Activated naive CD4-positive, alpha-beta T cell treated with anti-CD3 and anti-CD28 coated beads, Interleukin-2, amount 10 ng/mL, durations not matched to agents 7 days and 5 days (primary cell): ENCODE measurements at regions not wholly inside any gene's neighbourhood (a gene's known extent, or its start where the extent isn't known, plus 50 kb on each side); places are given as distances from the start of the nearest gene placed in this dataset.

Experiments
- CTCF ChIA-PET: fragments of 350-600 bp; sonication (Branson Sonifier 250); formaldehyde crosslinking; loops from one replicate; lab custom pipeline; 2021; ENCODE audit warnings: antibody characterized with exemption; lab: Charles Lee
- DNase-seq: peaks from one replicate; pipeline ENCODE4 v3.0.0-alpha.2; 2020
- H3K27ac Mint-ChIP-seq: one replicate; pipeline ENCODE4 v1.8.0; 2021; ENCODE audit warnings: mild to moderate bottlenecking, moderate library complexity, mixed read lengths
- H3K27me3 Mint-ChIP-seq: one replicate; pipeline ENCODE4 v1.8.0; 2021; ENCODE audit warnings: mild to moderate bottlenecking, mixed read lengths
- H3K36me3 Mint-ChIP-seq: one replicate; pipeline ENCODE4 v1.8.0; 2021; ENCODE audit warnings: mixed read lengths
- H3K4me1 Mint-ChIP-seq: one replicate; pipeline ENCODE4 v1.8.0; 2021; ENCODE audit warnings: mixed read lengths
- H3K4me3 Mint-ChIP-seq: one replicate; pipeline ENCODE4 v1.8.0; 2021; ENCODE audit warnings: mild to moderate bottlenecking, moderate library complexity, mixed read lengths
- H3K9me3 Mint-ChIP-seq: one replicate; pipeline ENCODE4 v1.8.0; 2021; ENCODE audit warnings: mixed read lengths

DNA sequence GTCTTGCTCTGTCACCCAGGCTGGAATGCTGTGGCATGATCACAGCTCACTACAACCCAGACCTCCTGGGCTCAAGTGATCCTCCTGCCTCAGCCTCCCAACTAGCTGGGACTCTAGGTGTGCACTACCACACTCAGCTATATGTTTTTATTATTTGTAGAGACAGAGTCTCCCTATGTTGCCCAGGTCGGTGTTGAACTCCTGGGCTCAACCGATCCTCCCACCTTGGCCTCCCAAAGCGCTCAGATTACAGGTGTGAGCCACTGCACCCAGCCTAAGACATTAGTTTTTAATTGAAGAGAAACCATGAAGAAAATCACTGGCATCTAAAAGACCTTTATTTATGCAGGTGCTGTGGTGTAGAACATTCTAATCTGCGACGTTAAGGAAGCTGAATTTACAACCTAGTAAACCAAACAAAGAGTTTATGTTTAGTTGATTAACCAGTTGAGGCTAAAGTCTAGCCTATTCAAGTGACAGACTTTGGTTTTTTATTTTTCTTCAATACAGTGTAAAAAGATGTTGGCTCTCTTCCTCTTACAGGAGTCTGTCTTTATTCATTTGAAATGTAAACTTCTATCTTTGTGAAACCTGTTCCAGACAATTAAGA lies 52.5 kb upstream of the NBL1 start:
- DNase-seq = no peak
- H3K27me3 Mint-ChIP-seq = peaks cover 30% of the 10 kb centered on the region
- H3K9me3 Mint-ChIP-seq = no peaks in the 10 kb centered on the region
- H3K27ac Mint-ChIP-seq = no peak overlapping the region
- no peaks in the 10 kb centered on the region for H3K36me3 Mint-ChIP-seq
- no peak overlapping the region for H3K4me3 Mint-ChIP-seq
- CTCF ChIA-PET = interaction anchor here (0.7 to 2.2 kb wide), 3 partner anchors 10 to 152 kb away, joined by 3 to 7 read pairs (median 6); no protein-coding TSS in a partner anchor
- peaks cover 8% of the 10 kb centered on the region for H3K4me1 Mint-ChIP-seq

DNA sequence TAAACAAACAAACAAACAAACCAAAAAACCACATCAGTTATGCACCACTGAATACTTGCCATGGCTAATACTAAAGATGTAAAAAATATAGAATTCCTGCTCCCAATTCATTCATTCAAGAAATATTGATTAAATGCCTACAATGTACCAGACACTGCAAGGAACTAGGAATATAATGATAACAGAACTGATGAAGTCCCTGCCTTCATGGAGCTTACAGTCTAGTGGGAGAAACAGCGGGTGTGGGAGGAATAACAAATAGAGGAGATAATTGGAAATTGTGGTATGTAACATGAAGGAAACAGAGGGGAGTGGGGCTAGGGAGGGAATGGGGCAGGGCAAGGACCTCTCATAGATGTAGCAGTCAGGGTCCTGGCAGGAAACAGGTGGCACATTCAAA lies 58.6 kb upstream of the NBL1 start:
- Mint-ChIP-seq H3K27ac (no peak overlapping the region), H3K36me3 (no peaks in the 10 kb centered on the region), H3K9me3 (no peaks in the 10 kb centered on the region), H3K4me1 (peaks cover 17% of the 10 kb centered on the region), H3K4me3 (no peak overlapping the region), H3K27me3 (peaks cover 22% of the 10 kb centered on the region)
- CTCF ChIA-PET = no interaction called here
- DNase-seq = no peak

DNA sequence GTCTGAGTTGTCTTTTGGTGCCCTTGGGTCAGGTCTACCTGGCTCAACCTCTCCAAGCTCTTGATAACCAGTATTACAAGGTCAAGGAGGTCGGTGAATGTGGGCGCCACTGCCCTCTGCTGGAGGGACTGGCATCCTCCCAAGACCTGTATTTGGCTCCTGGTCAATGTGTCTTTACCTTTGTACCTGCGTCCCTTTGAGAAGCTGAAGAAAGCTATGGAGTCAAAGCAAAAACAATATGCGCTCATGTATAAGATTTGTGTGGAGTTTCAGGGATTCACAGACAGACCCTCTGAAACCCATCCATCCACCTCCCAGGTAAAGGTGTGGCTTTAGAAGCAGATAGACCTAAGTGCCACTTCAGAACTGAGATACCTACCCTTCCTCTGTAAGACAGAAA lies 61.8 kb upstream of the NBL1 start:
- no peaks in the 10 kb centered on the region for H3K9me3 Mint-ChIP-seq
- peak; percentile 83 for DNase-seq
- H3K27me3 Mint-ChIP-seq = peaks cover 24% of the 10 kb centered on the region
- no peak overlapping the region for H3K27ac Mint-ChIP-seq
- H3K4me1 Mint-ChIP-seq = peaks cover 17% of the 10 kb centered on the region
- H3K4me3 Mint-ChIP-seq = no peak overlapping the region
- H3K36me3 Mint-ChIP-seq = no peaks in the 10 kb centered on the region
- CTCF ChIA-PET = interaction anchor here (0.6 to 4.0 kb wide), 32 partner anchors 9 to 241 kb away, joined by 3 to 36 read pairs (median 5); a partner anchor contains a TSS

DNA sequence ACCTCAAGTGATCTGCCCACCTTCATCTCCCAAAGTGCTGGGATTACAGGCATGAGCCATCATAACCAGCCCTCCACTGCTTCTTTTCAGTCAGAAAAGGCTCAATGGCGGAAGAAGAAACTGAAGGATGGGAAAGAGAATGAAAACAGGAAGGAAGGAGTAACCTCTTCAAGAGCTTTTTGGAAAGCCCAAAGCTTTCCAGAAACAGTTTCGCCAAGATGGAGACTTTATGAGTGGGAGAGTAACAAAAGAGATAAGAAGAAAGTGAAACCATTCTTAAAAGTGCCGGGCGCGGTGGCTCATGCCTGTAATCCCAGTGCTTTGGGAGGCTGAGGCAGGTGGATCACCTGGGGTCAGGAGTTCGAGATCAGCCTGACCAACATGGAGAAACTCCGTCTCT lies 62.7 kb upstream of the NBL1 start:
- Mint-ChIP-seq H3K4me3 (no peak overlapping the region), H3K27ac (no peak overlapping the region), H3K4me1 (peaks cover 17% of the 10 kb centered on the region), H3K36me3 (no peaks in the 10 kb centered on the region), H3K9me3 (no peaks in the 10 kb centered on the region), H3K27me3 (peaks cover 31% of the 10 kb centered on the region)
- DNase-seq = no peak
- CTCF ChIA-PET = interaction anchor here (1.0 to 4.0 kb wide), 21 partner anchors 9 to 240 kb away, joined by 3 to 36 read pairs (median 5); a partner anchor contains a TSS

DNA sequence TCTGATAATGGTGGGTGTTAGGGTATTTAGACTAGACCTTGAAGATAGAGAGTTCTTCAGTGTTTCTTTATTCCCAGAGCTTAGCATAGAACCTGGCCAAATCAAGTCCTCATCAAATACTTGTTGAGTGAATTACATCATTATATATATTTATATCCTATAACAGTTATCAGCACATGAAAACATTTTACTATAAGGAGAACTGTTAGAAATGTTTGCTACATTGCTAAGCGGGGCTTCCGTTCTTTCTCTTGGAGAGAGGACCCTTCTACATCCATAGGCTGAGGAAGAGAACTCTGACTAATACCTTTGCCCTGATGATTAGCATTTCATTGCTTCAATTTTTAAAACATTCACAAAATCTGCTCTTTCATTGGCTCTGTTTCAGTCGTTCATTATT lies 66.5 kb upstream of the NBL1 start:
- Mint-ChIP-seq H3K4me1 (peaks cover 14% of the 10 kb centered on the region), H3K9me3 (no peaks in the 10 kb centered on the region), H3K36me3 (no peaks in the 10 kb centered on the region), H3K27me3 (peaks cover 22% of the 10 kb centered on the region), H3K4me3 (no peak overlapping the region), H3K27ac (no peak overlapping the region)
- DNase-seq = no peak
- CTCF ChIA-PET = no interaction called here

DNA sequence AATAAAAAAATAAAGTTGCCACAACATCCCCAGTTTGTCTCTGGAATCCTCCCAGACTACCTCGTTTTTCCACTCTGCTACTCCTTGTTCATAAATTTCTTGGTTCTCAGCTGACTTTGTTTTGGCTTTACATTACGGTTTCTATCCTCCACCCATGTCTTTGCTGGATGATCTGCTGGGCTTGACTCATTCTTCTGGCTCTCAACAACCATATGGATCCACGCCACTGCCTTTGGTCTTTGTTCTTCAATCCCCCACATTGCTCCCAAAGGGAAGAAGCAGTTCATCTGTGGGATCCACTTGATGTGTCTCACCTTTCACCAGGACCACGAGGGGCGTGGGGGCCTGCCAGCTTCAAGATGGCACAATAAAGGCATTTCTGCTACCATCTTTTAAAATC lies 67.1 kb upstream of the NBL1 start:
- peaks cover 9% of the 10 kb centered on the region for H3K4me1 Mint-ChIP-seq
- no peak for DNase-seq
- H3K9me3 Mint-ChIP-seq = no peaks in the 10 kb centered on the region
- H3K27me3 Mint-ChIP-seq = peaks cover 26% of the 10 kb centered on the region
- H3K4me3 Mint-ChIP-seq = no peak overlapping the region
- CTCF ChIA-PET = no interaction called here
- no peaks in the 10 kb centered on the region for H3K36me3 Mint-ChIP-seq
- H3K27ac Mint-ChIP-seq = no peak overlapping the region

DNA sequence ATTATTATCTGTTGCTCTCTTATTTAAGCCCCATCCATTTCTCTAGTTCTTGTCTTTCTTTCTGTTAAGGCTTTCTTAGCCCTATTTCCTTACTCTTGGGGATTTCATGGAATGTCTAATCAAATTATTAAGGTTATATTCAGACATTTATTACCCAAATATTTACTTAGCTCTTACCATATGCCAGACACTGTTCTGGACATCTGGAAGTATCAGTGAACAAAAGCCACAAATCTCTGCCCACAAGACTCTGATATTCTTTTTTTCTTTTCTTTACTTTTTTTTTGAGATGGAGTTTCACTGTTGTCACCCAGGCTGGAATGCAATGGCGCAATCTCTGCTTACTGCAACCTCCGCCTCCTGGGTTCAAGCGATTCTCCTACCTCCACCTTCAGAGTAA lies 74.3 kb upstream of the NBL1 start:
- Mint-ChIP-seq H3K4me3 (no peak overlapping the region), H3K9me3 (no peaks in the 10 kb centered on the region), H3K36me3 (no peaks in the 10 kb centered on the region), H3K4me1 (no peaks in the 10 kb centered on the region), H3K27me3 (peaks cover 26% of the 10 kb centered on the region), H3K27ac (no peak overlapping the region)
- DNase-seq = no peak
- CTCF ChIA-PET = interaction anchor here (0.9 kb wide), 1 partner anchor 226 kb away, joined by 3 read pairs; no protein-coding TSS in a partner anchor

DNA sequence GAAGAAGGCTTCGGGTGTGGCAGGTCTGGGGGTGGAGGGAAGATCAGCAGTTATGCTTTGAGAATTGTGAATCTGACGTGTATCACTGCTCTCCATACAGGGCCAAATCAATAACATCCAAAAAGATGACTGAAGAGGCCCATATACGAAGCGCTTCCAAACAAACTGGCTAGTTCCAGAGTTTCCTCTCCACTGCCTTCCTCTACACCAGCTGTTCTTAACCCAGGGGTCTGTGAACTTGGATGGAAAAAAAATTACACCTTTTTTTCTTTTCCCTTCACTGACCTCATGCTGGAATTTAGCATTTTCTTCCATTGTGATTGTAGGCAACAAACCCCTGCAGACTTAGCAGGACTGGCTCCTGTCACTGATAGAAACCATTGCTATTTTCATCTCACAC lies 77.1 kb upstream of the NBL1 start:
- no peaks in the 10 kb centered on the region for H3K36me3 Mint-ChIP-seq
- no peak overlapping the region for H3K27ac Mint-ChIP-seq
- DNase-seq = no peak
- H3K9me3 Mint-ChIP-seq = no peaks in the 10 kb centered on the region
- H3K4me1 Mint-ChIP-seq = no peaks in the 10 kb centered on the region
- CTCF ChIA-PET = interaction anchor here (1.2 kb wide), 1 partner anchor 15 kb away, joined by 6 read pairs; no protein-coding TSS in a partner anchor
- H3K4me3 Mint-ChIP-seq = no peak overlapping the region
- H3K27me3 Mint-ChIP-seq = peaks cover 35% of the 10 kb centered on the region

DNA sequence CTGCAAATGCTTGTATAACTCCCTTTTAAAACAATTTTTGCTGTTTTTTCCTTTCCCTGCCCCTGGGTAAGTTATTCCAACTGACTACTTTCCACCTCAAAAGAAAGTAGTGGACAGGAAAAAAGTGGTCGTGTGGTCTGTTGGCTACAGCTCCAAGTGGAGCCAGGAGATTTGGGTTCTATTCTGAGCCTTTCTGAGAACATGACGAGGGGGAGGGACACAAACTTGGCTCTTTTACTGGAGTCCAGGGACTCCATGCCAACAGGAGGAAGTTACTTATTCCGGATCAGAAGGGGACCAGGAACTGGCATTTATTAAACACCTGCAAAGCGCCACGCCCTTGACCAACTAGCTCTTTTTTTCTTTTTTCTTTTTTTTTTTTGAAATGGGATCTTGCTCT lies 79.0 kb upstream of the CAPZB start:
- DNase-seq = no peak
- CTCF ChIA-PET = no interaction called here
- H3K36me3 Mint-ChIP-seq = no peaks in the 10 kb centered on the region
- no peaks in the 10 kb centered on the region for H3K9me3 Mint-ChIP-seq
- no peaks in the 10 kb centered on the region for H3K4me1 Mint-ChIP-seq
- H3K27ac Mint-ChIP-seq = no peak overlapping the region
- H3K27me3 Mint-ChIP-seq = peaks cover 15% of the 10 kb centered on the region
- no peak overlapping the region for H3K4me3 Mint-ChIP-seq

DNA sequence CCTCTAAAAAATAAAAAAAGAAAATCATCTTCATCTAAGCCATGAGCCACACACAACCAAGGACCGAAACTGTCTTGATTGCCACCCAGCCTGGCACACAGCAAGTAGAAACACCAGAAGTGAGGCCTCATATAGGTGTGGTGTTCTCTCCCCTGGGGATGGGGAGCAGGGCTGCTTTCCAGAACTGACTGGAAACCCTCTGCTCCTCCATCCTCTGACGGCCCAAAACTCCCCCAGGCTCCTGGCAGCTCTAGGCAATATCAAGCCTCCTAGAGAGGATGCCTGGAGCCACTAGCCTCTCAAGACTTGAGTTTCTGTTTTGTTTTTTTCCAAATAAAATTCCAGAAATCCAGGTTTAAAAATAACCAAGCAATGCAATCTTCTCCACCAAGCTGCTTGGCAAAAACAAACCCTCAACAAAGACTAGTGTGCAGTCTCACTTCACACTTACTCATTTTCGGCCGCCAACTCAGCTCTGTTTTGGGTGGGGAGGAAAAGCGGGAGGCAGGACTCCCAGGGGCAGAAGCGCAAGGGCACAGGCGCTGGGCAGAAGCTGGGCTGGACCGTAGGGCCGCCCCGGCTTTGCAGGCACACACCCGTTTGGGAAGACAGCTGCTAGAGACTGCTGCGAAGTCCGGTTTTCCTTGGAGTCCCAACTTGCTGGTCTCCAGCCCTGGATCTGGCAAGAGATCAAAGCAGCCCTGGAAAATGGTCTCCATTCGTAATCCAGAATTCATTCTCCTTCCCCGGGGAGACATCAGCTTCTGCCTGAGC lies 78.2 kb upstream of the CAPZB start:
- no peaks in the 10 kb centered on the region for H3K9me3 Mint-ChIP-seq
- H3K4me3 Mint-ChIP-seq = no peak overlapping the region
- CTCF ChIA-PET = no interaction called here
- peaks cover 18% of the 10 kb centered on the region for H3K27me3 Mint-ChIP-seq
- no peaks in the 10 kb centered on the region for H3K36me3 Mint-ChIP-seq
- no peak overlapping the region for H3K27ac Mint-ChIP-seq
- H3K4me1 Mint-ChIP-seq = peaks cover 3% of the 10 kb centered on the region
- DNase-seq = no peak

DNA sequence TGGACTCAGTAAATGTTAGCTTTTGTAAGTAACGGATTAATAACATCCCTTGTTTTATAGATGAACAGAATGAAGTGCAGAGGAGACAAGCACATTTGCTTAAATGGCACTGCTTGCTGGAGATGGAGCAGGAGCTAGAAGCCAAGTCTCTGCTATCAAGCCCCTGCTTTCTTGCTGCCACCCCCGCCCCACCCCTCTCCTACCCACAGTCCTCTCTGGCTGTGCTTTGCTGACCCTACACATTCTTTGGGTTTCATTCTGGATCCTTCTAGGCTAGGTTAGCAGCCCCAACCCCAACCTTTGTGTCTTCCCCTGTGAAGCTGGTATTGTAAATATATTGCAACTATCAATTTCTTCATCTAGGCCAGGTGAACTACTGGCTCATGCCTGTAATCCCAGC lies 77.5 kb upstream of the CAPZB start:
- Mint-ChIP-seq H3K36me3 (no peaks in the 10 kb centered on the region), H3K4me1 (peaks cover 3% of the 10 kb centered on the region), H3K9me3 (no peaks in the 10 kb centered on the region), H3K4me3 (no peak overlapping the region), H3K27me3 (peaks cover 24% of the 10 kb centered on the region), H3K27ac (no peak overlapping the region)
- CTCF ChIA-PET = no interaction called here
- DNase-seq = no peak

DNA sequence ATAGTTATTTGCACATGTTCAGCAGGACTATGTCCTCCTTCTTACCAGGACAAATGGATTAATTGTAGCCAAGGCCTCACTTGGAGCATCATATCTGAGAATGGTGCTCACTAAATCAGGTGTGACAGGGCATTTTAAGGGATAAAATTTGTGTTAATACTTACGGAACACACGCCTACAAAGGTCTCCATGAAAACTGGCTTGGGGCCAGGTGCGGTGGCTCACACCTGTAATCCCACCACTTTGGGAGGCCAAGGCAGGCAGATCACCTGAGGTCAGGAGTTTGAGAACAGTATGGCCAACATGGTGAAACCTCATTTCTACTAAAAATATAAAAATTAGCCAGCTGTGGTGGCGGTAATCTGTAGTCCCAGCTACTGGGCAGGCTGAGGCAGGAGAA lies 75.1 kb upstream of the CAPZB start:
- Mint-ChIP-seq H3K4me3 (no peak overlapping the region), H3K9me3 (no peaks in the 10 kb centered on the region), H3K27ac (no peak overlapping the region), H3K4me1 (peaks cover 3% of the 10 kb centered on the region), H3K36me3 (no peaks in the 10 kb centered on the region), H3K27me3 (peaks cover 37% of the 10 kb centered on the region)
- CTCF ChIA-PET = no interaction called here
- DNase-seq = no peak

DNA sequence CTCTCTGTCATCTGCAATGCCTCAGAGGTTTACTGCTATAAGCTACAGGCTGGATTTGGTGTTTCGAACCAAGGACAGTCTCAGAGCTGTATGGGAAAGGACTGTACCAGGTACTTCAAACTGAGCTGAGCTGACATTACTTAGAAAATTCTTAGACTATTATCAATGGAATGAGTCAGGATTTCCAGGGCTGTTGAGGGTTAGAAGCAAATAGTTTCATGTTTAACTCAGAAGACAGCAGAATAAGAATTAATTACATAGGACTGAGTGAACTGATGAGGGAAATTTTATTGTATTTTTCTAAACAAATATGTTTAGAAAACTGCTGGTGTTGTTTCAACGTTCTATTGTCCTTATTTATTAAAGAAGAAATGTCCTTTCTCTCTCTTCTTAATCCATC lies 74.3 kb upstream of the CAPZB start:
- CTCF ChIA-PET = no interaction called here
- Mint-ChIP-seq H3K9me3 (no peaks in the 10 kb centered on the region), H3K27me3 (peaks cover 40% of the 10 kb centered on the region), H3K4me1 (peaks cover 3% of the 10 kb centered on the region), H3K27ac (no peak overlapping the region), H3K36me3 (no peaks in the 10 kb centered on the region), H3K4me3 (no peak overlapping the region)
- DNase-seq = no peak

DNA sequence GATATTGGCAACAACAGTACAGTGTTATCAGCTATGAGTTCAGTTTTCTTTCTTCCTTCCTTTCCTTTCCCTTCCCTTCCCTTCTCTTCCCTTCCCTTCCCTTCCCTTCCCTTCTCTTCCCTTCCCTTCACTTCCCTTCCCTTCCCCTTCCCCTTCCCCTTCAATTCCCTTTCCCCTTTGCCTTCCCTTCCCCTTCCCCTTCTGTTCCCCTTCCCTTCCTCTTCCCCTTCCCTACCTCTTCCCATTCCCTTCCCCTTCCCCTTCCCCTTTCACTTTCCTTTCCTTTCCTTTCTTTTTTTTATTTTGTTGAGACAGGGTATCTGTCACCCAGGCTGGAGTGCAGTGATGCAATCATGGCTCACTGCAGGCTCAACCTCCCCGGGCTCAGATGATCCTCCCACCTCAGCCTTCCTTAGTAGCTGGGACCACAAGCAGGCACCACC lies 72.3 kb upstream of the CAPZB start:
- no peak for DNase-seq
- Mint-ChIP-seq H3K4me1 (peaks cover 3% of the 10 kb centered on the region), H3K9me3 (no peaks in the 10 kb centered on the region), H3K27me3 (peaks cover 42% of the 10 kb centered on the region), H3K36me3 (no peaks in the 10 kb centered on the region), H3K27ac (peak overlapping the region; percentile 49), H3K4me3 (no peak overlapping the region)
- CTCF ChIA-PET = no interaction called here

DNA sequence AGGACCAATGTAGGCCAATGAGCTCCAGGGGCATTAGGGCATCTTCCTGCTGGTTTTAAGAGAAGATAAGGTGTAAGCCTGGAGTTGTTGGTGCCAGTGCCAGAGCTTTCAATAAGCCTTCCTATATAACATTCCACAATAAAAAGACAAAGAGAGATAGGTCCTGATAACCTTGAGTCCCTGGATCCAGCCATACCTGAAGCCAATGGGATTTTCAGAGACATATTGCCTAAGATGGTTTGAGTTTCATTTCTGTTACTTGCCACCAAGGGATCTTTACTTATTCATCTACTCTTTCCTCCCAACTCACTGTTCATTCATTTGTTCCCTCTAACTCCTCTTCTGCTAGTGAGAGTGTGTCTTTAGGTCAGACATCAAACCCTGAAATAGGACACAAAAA lies 68.8 kb upstream of the CAPZB start:
- Mint-ChIP-seq H3K27me3 (peaks cover 60% of the 10 kb centered on the region), H3K4me3 (no peak overlapping the region), H3K4me1 (peaks cover 3% of the 10 kb centered on the region), H3K27ac (no peak overlapping the region), H3K9me3 (peaks cover 13% of the 10 kb centered on the region), H3K36me3 (no peaks in the 10 kb centered on the region)
- DNase-seq = no peak
- CTCF ChIA-PET = no interaction called here
